ENCODE measurements at regions not wholly inside any gene's neighbourhood (a gene's known extent, or its start where the extent isn't known, plus 50 kb on each side); places are given as distances from the start of the nearest gene placed in this dataset.

- intact Hi-C loops (cut with micrococcal nuclease) (no loop called here), in situ Hi-C loops (cut with MboI) (no loop called here)
- Histone ChIP-seq H3K9me1 (ENCODE audit: control insufficient read depth, insufficient read depth, low read length) (no peaks in the 10 kb centered on the region), H3K9ac (ENCODE audit: insufficient read depth in 1 of 2, low read depth in 2 of 2, low read length in 2 of 2) (no peak overlapping the region), H3K4me3 (no peak overlapping the region), H3K4me1 (replicated peaks in 1 of 2; ENCODE audit: control insufficient read depth in 2 of 2, insufficient read depth in 2 of 2, low read length in 2 of 2) (no peaks in the 10 kb centered on the region), H3K36me3 (ENCODE audit: control insufficient read depth, insufficient read depth, low read length) (no peaks in the 10 kb centered on the region), H3K27me3 (ENCODE audit: control insufficient read depth in 2 of 2, insufficient read depth in 2 of 2, low read length in 2 of 2) (no peaks in the 10 kb centered on the region), H3K79me2 (ENCODE audit: control insufficient read depth, insufficient read depth, low read length) (no peaks in the 10 kb centered on the region), H3K9me3 (replicated peaks; ENCODE audit: control insufficient read depth, insufficient read depth, low read depth, low read length) (no peaks in the 10 kb centered on the region), H3K4me2 (ENCODE audit: insufficient read depth, low read length) (no peak overlapping the region), H3K27ac (ENCODE audit: extremely low read depth, low read depth, low read length) (no peak overlapping the region), H2AFZ (ENCODE audit: low read depth, low read length) (no peak overlapping the region), H4K20me1 (replicated peaks; ENCODE audit: control insufficient read depth, insufficient read depth, low read length) (no peaks in the 10 kb centered on the region; the same call in 1 of the 2 replicates)
- no peak for DNase-seq (ENCODE audit: extremely low read depth in 1 of 4, low spot score in 3 of 4)
- BruUV-seq (replicated peaks), result no TSS peak
- ATAC-seq, result no peak
- ChIA-PET POLR2A (no interaction called here), CTCF (ENCODE audit: low intra/inter-chr PET ratio) (no interaction called here)
- no peak for FAIRE-seq
- WGBS (ENCODE audit: insufficient coverage, low coverage, missing lambda C conversion rate), result 0% methylated on average over 1 of the region's 1 CpG
- no peak for TF ChIP-seq PHF21A (IDR thresholded peaks at IDR 0.05; ENCODE audit: borderline replicate concordance, low read depth)
- no peak for TF ChIP-seq CEBPB (tag; IDR thresholded peaks at IDR 0.05)
- TF ChIP-seq ETV1 (tag; conservative IDR thresholded peaks at IDR 0.05; ENCODE audit: low read depth), result no peak
- TF ChIP-seq ZBTB43 (CRISPR knock-in tag; IDR thresholded peaks at IDR 0.05), result no peak
- TF ChIP-seq HDGF (IDR thresholded peaks at IDR 0.05), result no peak
- no peak for TF ChIP-seq SMAD2 (IDR thresholded peaks at IDR 0.05; ENCODE audit: low read depth, low read length)
- no peak for TF ChIP-seq ATF2 (CRISPR knock-in tag; IDR thresholded peaks at IDR 0.05)
- no peak for TF ChIP-seq ELK3 (CRISPR knock-in tag; IDR thresholded peaks at IDR 0.05)
- no peak for TF ChIP-seq RBFOX2 (IDR thresholded peaks at IDR 0.05; ENCODE audit: low read depth, low read length)
- no peak for TF ChIP-seq ZFP91 (CRISPR knock-in tag; IDR thresholded peaks at IDR 0.05)
- TF ChIP-seq PRMT5 (CRISPR knock-in tag; IDR thresholded peaks at IDR 0.05), result no peak
- TF ChIP-seq DACH1 (IDR thresholded peaks at IDR 0.05; ENCODE audit: partially characterized antibody), result no peak
- no peak for TF ChIP-seq BCLAF1 (IDR thresholded peaks at IDR 0.05; ENCODE audit: borderline replicate concordance in 1 of 2, control insufficient read depth in 1 of 2, low read depth in 2 of 2, low read length in 1 of 2)
- TF ChIP-seq PTTG1 (tag; IDR thresholded peaks at IDR 0.05; ENCODE audit: low read depth), result no peak
- no peak for TF ChIP-seq PTBP1 (IDR thresholded peaks at IDR 0.05; ENCODE audit: low read depth, low read length)
- no peak for TF ChIP-seq CBX3 (IDR thresholded peaks at IDR 0.05; ENCODE audit: borderline replicate concordance in 1 of 2, low read length in 2 of 2)
These were observed 129.7 kb upstream of the SLIT3 start for GRCh38 chr5:169430671-169431070.

All from K562 (cell line).